ENCODE measurements at regions not wholly inside any gene's neighbourhood (a gene's known extent, or its start where the extent isn't known, plus 50 kb on each side); places are given as distances from the start of the nearest gene placed in this dataset.

DNA sequence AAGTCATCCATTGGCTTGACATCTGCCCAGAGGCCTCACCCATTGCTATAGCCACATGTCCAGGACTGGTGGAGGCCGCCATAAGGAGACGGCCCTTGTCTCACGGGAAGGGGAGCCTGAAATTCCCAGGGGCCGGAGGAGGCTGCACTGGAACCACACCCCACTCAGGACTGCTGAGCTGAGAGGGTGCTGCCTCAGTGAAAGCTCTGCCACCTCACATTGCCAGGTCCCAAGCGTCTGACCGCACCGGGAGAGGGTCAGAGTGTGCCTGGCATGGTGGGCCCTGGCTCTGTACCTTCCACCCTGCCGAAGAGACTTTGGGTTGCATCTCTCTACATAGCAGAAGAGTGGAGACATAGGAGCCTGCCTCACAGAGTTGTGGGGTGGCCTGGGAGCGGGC is 134.1 kb upstream of the GLI2 start:
- Histone ChIP-seq H3K4me3 (ENCODE audit: low read depth, low read length) (no peak overlapping the region), H3K9me3 (ENCODE audit: control insufficient read depth, insufficient read depth, low read length) (peaks cover 15% of the 10 kb centered on the region), H3K27ac (ENCODE audit: low read depth, low read length) (no peak overlapping the region), H3K27me3 (ENCODE audit: control insufficient read depth, insufficient read depth, low read length) (no peaks in the 10 kb centered on the region)
- DNase-seq (ENCODE audit: low read depth, low spot score), result no peak
- ChIA-PET CTCF (no interaction called here), POLR2A (no interaction called here)
- TF ChIP-seq, protein P1, sequence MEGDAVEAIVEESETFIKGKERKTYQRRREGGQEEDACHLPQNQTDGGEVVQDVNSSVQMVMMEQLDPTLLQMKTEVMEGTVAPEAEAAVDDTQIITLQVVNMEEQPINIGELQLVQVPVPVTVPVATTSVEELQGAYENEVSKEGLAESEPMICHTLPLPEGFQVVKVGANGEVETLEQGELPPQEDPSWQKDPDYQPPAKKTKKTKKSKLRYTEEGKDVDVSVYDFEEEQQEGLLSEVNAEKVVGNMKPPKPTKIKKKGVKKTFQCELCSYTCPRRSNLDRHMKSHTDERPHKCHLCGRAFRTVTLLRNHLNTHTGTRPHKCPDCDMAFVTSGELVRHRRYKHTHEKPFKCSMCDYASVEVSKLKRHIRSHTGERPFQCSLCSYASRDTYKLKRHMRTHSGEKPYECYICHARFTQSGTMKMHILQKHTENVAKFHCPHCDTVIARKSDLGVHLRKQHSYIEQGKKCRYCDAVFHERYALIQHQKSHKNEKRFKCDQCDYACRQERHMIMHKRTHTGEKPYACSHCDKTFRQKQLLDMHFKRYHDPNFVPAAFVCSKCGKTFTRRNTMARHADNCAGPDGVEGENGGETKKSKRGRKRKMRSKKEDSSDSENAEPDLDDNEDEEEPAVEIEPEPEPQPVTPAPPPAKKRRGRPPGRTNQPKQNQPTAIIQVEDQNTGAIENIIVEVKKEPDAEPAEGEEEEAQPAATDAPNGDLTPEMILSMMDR (IDR thresholded peaks at IDR 0.05; ENCODE audit: low read depth, low read length), result no peak

DNA sequence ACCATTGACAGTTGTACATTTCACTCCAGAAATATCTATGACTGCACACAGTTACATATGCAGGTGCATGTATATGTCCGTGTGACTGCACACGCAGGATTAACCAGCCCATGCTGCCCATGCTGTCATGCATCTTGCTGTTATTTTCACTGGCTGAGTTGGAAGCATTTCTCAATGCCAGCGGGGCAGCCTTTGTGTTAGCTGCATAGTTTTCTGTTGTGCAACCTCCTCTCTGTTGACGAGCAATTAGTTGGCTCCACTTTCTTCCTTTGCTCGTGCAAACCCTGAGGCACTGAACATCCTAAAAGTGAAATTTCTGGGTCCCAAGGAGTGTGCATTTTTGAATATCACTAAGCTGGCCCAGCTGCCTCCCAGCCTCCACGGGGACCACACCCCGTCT is 133.4 kb upstream of the GLI2 start:
- H3K27ac ChIP-seq (ENCODE audit: low read depth, low read length), result no peak overlapping the region
- TF ChIP-seq, protein P1 (IDR thresholded peaks at IDR 0.05; ENCODE audit: low read depth, low read length), result no peak
- ChIA-PET CTCF (interaction anchor here (1.4 kb wide), 1 partner anchor 11 kb away, joined by 3 read pairs; no protein-coding TSS in a partner anchor), POLR2A (no interaction called here)
- H3K9me3 ChIP-seq (ENCODE audit: control insufficient read depth, insufficient read depth, low read length), result peaks cover 15% of the 10 kb centered on the region
- H3K27me3 ChIP-seq (ENCODE audit: control insufficient read depth, insufficient read depth, low read length), result peaks cover 6% of the 10 kb centered on the region
- no peak for DNase-seq (ENCODE audit: low read depth, low spot score)
- H3K4me3 ChIP-seq (ENCODE audit: low read depth, low read length), result no peak overlapping the region

DNA sequence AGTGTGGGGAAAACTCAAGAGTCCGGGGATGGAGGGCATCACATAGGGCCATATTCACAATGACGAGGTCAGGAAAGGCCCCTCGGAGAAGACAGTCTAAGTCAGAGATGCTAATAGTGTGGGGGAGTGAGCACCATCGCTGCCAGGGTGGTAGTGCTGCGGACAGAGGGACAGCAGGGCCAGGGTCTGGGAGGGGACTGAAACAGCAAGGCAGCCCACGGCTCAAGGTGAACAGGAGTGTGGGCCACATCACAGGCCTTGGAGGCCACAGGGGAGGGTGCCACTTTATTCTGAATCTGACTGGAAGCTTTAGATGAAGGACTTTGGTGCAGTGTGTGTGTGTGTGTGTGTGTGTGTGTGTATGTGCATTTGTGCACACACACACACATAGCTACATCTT is 130.9 kb upstream of the GLI2 start:
- ChIA-PET POLR2A (no interaction called here), CTCF (interaction anchor here (0.6 kb wide), 1 partner anchor 284 kb away, joined by 4 read pairs; no protein-coding TSS in a partner anchor)
- H3K27ac ChIP-seq (ENCODE audit: low read depth, low read length), result no peak overlapping the region
- no peak for DNase-seq (ENCODE audit: low read depth, low spot score)
- H3K27me3 ChIP-seq (ENCODE audit: control insufficient read depth, insufficient read depth, low read length), result peaks cover 7% of the 10 kb centered on the region
- TF ChIP-seq, protein P1 (IDR thresholded peaks at IDR 0.05; ENCODE audit: low read depth, low read length), result no peak
- no peak overlapping the region for H3K4me3 ChIP-seq (ENCODE audit: low read depth, low read length)
- H3K9me3 ChIP-seq (ENCODE audit: control insufficient read depth, insufficient read depth, low read length), result no peaks in the 10 kb centered on the region; the same call in 1 of the 2 replicates

DNA sequence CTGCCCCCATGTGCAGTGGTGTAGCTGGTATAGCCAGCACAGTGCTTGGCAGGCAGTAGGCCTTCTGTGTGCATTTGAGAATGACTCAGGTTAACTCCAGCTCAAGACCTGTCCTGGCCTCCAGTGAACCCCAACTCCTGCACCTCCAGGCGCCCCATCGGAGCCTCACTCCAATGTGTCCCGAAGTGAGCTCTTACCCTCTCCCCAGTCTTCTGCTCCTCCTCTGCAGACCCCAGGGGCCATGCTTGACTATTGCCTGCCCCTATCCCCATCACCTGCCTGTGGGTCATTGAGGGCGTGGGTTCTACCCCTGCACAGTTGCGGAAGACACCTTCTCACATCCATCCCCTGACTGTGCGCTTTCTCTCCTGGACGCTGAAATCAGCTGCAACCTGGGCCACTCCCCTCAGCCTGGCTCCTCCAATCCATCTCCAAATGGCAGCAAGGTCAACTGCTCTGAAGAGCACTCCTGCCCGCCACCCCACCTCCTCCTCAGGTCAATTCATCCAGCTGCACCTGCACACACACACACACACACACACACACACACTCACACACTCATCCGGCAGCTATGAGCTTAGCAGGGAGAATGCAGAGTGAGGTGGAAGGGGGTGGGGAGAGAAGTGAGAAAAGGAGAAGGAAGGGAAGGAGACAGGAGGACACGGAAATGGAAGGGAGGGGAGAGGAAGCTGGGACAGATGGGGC is 130.3 kb upstream of the GLI2 start:
- Histone ChIP-seq H3K27ac (ENCODE audit: low read depth, low read length) (no peak overlapping the region), H3K9me3 (ENCODE audit: control insufficient read depth, insufficient read depth, low read length) (no peaks in the 10 kb centered on the region; the same call in 1 of the 2 replicates), H3K4me3 (ENCODE audit: low read depth, low read length) (no peak overlapping the region), H3K27me3 (ENCODE audit: control insufficient read depth, insufficient read depth, low read length) (peaks cover 7% of the 10 kb centered on the region)
- CTCF ChIA-PET, result interaction anchor here (0.6 kb wide), 1 partner anchor 285 kb away, joined by 4 read pairs; no protein-coding TSS in a partner anchor
- TF ChIP-seq, protein P1 (IDR thresholded peaks at IDR 0.05; ENCODE audit: low read depth, low read length), result no peak
- no peak for DNase-seq (ENCODE audit: low read depth, low spot score)
- POLR2A ChIA-PET, result no interaction called here

DNA sequence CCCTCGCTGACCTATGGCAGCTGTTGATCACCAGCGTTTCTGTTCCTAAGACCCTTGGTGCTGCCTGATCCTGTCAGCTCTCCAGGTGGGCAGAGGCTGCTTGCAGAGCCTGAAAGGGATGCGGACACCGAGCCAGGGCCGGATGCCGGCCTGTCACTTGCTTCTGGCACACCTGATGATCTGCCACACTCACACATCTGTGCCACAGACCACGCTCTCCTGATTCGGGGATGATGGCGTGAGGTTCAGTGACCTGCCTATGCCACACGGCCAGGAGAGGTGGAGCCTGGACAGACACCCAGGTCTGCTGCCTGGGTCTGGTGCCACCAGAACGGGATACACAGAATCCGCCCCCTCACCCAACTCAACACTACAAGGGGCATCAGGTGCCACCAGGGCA is 129.4 kb upstream of the GLI2 start:
- CTCF ChIA-PET, result no interaction called here
- no peak for DNase-seq (ENCODE audit: low read depth, low spot score)
- Histone ChIP-seq H3K27me3 (ENCODE audit: control insufficient read depth, insufficient read depth, low read length) (peaks cover 7% of the 10 kb centered on the region), H3K9me3 (ENCODE audit: control insufficient read depth, insufficient read depth, low read length) (no peaks in the 10 kb centered on the region; the same call in 1 of the 2 replicates), H3K4me3 (ENCODE audit: low read depth, low read length) (no peak overlapping the region), H3K27ac (ENCODE audit: low read depth, low read length) (no peak overlapping the region)
- POLR2A ChIA-PET, result no interaction called here
- TF ChIP-seq, protein P1 (IDR thresholded peaks at IDR 0.05; ENCODE audit: low read depth, low read length), result no peak

Measured in AG04450 (cell line).